NCI-H82 treated with DMSO at 0.1 percent for 48 hours (cell line): ENCODE measurements at regions not wholly inside any gene's neighbourhood (a gene's known extent, or its start where the extent isn't known, plus 50 kb on each side); places are given as distances from the start of the nearest gene placed in this dataset.

Source experiments
- DNase-seq: peaks from one replicate; lab custom pipeline; 2025; ENCODE audit not compliant: unreplicated experiment; lab: John Stamatoyannopoulos, UW

DNA sequence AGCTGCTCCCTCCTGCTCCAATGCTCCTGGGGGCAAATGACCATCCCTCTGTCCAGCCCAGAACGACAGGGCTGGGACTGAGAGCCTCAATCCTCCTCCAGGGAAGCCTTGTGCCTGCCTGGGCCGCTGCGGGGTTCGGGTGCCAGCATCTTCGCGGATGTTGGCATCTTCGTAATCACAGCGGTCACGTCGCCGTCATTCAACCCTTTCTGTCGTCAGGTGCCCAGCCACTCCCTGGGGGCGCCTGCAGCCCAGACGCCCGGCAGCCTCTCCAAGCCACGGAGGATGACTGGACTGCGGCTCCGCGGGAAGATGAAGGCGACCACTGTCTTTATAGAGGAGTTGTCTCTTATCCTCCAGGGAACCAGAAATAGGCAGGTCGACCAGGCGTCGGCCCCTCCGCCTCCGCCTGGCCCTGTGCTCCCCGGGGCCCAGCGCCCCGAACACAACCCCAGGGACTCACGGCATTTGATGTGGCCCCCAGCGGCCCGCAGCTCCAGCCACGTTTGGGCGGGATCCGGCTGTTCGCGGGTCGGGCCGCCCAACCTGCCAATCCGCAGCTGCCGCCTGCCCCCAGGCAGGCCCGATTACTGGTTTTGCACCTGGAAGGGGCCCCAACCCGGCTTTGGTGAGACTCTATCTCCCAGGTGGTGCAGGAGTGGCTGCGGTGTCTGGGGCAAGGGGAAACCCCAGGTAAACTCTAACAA lies 113.9 kb downstream of the THNSL2 start:
- no peak for DNase-seq

GRCh38 chr2:88281302-88282217 lies 111.4 kb downstream of the THNSL2 start:
- peak; percentile 68 for DNase-seq

DNA sequence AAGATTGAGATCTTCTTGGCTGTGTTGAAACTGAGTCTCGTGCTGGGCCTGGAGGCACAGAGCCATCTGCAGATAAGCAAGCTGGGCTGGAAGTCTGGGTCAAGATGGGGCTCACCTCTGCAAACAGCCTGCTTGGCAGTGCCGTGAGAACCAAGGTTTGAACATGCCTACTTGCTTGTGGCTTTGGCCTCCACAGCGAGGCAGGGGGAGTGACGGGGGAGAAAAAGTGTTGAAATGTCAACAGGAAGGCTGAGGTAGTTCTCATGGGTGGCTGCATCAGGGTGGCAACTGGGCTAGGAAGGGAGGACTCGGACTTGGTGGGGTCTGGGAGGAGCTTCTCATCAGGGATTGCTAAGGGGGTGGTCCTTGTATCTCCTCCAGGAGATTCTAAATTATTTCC lies 99.7 kb downstream of the THNSL2 start:
- no peak for DNase-seq

GRCh38 chr2:88265352-88266303 lies 95.5 kb downstream of the THNSL2 start:
- DNase-seq = no peak

GRCh38 chr2:88263861-88264260 lies 93.7 kb downstream of the THNSL2 start:
- DNase-seq = no peak

GRCh38 chr2:88261725-88262124 lies 91.6 kb downstream of the THNSL2 start:
- no peak for DNase-seq

- no peak for DNase-seq
Observed at GRCh38 chr2:88258208-88258607, 88.1 kb downstream of the THNSL2 start.

DNA sequence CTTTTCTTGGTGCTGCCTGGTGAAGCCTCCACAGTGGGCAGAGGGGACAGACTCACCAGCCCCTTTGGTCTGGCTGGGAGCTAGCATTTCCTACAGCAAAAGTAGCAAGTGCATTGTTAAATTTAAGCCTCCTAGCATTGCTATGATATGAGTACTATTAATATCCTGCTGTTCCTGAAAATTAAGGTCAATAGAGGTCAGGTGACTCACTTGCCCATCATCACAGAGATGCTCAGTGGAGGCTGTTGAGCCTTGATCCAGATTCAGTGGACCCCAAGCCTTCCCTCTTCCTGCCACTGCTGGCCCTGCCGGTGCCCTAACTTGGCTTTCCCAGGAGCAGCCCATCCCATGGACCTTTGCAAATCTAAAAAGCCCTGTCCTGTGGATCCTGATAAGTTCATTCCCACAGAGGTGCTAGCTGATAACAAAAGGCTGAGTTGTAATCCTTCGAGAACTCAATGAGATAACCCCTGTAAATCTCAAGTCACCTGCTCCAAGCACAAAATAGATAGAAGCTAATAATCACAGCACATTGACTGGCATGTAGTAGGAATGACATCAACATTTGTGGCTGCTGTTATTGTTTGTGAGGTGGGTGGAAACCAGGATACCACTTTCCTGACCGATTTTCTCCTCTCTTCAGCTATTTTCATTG lies 84.4 kb downstream of the THNSL2 start:
- DNase-seq = no peak

DNA sequence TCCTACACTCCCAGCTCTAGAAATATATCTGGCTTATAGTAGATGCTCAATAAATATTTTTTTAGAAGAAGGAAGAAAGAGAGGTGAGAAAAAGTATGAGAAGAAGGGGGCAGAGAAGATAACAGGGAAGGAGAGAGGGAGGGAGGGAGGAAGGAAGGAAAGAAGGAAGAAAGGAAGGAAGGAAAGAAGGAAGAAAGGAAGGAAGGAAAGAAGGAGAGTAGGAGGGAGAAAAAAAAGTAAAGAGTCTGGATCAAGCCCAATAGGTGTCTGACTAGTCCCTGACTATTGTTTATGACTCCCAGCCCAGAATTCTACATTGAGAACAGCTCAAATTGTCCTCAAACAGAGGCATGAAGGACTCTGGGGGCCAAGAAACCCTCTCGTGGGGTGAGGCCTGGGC lies 83.9 kb downstream of the THNSL2 start:
- no peak for DNase-seq

GRCh38 chr2:88253375-88253774 lies 83.2 kb downstream of the THNSL2 start:
- no peak for DNase-seq

- DNase-seq = no peak
Observed at GRCh38 chr2:88252646-88253045, 82.5 kb downstream of the THNSL2 start.

DNA sequence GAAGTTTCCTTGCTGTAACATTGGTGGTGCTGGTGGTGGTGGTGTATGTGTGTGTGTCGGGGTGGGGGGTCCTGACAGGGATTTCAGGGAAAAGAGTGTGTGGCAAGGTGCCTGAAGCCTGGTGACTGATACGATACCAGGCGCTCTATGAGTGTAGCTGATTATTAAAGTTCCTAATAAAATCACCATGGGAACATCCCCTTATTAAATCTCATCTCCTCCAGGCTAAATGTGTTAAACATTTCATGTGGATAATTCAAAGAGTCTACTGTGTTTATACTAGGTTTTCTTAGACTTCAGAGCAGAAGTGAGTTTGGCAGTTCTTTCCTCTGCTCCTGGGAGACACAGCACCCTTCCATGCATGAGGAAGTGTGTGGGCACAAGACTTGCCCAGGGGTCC lies 82.0 kb downstream of the THNSL2 start:
- DNase-seq = no peak

DNA sequence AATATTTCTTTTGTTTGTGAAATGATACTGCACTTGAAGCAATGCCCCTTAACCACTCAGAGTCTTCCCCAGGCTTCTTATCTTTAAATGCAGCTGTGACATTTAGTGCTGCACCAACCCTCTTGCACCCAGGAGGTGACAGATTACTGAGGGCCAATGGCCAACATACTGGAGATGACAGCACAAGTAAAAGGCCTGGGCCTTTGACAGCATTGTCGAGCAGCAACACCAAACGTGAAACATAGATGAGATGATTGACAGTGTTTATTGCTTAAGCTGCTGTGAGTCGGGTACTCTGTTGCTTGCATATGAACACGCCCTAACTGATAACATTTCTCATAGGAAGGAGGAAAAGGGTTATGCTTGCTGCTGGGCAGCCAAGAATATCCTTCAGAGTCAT lies 80.3 kb downstream of the THNSL2 start:
- DNase-seq = no peak

DNA sequence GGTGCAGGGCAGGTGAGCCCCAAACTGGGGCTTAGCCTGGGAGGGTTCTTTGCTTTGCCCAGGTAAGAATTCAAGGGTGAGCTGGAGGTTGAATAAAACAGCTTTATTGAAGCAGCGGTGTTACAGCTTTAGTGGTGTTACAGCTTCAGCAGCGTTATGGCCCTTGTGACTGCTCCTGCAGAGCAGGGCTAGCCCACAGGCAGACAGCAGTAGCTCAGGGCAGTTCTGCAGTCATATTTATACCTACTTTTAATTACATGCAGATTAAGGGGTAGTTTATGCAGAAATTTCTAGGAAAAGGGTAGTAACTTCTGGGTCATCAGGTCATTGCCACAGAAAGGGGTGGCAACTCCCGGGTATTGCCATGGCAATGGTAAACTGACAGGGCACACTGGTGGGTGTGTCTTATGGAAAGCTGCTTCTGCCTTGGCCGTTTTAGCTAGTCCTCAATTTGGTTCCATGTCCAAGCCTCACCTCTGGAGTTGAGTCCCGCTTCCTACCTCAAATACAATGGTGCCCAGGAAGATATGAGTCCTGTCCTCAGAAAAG lies 78.2 kb downstream of the THNSL2 start:
- no peak for DNase-seq

DNA sequence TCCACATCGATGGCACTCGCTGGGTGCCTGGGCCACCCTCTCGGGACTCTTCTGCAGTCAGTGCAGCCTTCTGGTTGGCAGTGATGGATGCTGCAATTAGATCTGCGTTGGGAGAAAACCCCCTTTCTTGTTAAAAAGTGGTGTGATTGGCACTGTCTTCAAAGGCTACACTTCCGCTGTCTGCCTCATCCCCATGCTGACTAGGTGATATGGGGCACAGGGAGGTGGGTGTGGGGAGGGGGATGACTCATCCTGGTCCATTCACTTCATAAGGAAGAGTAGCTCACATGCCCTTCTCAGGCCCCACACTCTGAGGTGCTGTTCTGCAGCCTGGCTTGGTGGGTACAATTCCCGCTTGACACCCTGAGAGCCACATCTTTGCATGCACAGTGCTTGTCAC lies 77.4 kb downstream of the THNSL2 start:
- no peak for DNase-seq

DNA sequence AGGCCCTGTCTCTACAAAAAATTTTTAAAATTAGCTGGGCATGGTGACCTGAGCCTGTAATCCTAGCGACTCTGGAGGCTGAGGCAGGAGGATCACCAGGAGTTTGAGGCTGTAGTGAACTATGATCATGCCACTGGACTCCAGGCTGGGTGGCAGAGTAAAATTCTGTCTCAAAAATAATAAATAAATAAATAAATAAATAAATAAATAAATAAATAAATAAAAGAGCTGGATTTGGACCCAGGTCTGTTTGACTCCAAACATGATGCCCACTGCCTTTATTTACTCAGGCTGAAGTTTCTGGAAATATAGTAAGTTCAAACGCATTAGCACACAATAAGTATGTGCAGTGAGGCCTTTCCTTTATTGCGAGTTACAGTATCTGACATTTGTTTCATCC lies 75.0 kb downstream of the THNSL2 start:
- DNase-seq = no peak

DNA sequence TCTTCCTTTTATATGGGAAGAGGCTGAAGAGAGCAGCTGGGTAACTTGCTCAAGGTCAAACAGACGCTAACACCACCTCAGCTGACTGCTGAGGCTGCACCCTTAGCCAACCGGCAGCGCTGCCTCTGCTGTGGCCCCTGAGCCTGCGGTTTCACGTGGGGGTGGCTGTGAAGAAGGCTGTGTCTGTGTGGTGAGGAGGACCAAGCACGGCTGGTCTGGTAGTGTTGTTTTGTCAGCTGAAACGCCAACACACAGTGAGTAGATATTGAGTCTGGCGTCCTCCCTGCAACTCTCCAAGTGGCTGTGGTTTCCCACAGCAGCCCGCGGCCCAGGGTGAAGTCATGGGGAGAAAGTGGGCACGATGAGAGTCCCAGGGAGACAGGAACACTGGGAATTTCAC lies 69.6 kb downstream of the THNSL2 start:
- no peak for DNase-seq

DNA sequence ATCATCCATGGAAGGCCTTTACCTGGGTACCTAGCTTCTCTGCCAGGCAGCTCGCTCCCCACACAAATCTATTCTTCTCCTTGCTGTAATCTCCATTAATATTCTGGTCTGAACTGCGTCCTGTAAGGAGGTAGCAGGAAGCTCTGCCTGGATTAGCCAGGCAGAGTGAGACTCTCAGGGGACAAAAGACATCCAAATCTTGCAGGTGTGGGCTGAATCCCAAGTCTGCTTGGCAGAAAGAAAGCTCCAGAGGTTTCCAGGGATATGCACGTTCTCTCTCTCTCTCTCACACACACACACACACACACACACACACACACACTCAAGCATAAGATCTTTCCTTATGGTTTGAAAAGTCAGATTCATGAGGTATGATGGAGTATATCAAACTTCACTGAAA lies 66.5 kb downstream of the THNSL2 start:
- no peak for DNase-seq
